Endothelial cell of umbilical vein (primary cell): ENCODE measurements at regions not wholly inside any gene's neighbourhood (a gene's known extent, or its start where the extent isn't known, plus 50 kb on each side); places are given as distances from the start of the nearest gene placed in this dataset.

Source experiments
- BruUV-seq: library from RNA; stranded (reverse); fragments of 400-500 nt; replicated peaks from 2 replicates; lab custom pipeline; 2021; lab: Mats Ljungman, UMichigan
- CTCF ChIA-PET: fragments of 300-600, 350-600 bp; sonication (Branson Sonifier 250); formaldehyde crosslinking; loops from one replicate; lab custom pipeline; 2021; ENCODE audit warnings: antibody characterized with exemption, inconsistent platforms; lab: Charles Lee
- POLR2A ChIA-PET: fragments of 300-600, 350-600 bp; sonication (Branson Sonifier 250); formaldehyde crosslinking; loops from one replicate; lab custom pipeline; 2021; ENCODE audit warnings: antibody characterized with exemption, inconsistent platforms; lab: Charles Lee
- DNase-seq: peaks from one replicate; pipeline ENCODE4 v3.0.0-alpha.2; 2011; ENCODE audit warnings: low read depth, low spot score
- FAIRE-seq: peaks from 2 replicates; lab custom pipeline; 2011; peaks lifted over from hg19 to GRCh38; lab: Jason Lieb, UNC
- H2AFZ ChIP-seq: 2 replicates; pipeline ENCODE4 v1.6.0; 2012; ENCODE audit warnings: low read depth, low read length, control low read depth, inconsistent platforms
- H3K27ac ChIP-seq: 2 replicates; pipeline ENCODE4 v1.5.1; 2011; ENCODE audit warnings: low read depth, mild to moderate bottlenecking, control low read depth, low read length, moderate library complexity; ENCODE audit not compliant: insufficient read depth
- H3K27me3 ChIP-seq, 2 experiments: 2 replicates each; pipeline versions ENCODE4 v1.6.0 to v1.6.1; 2011; ENCODE audit warnings: low read length in 2 of 2, mixed read lengths in 1 of 2; ENCODE audit not compliant: control insufficient read depth in 2 of 2, insufficient read depth in 2 of 2
- H3K36me3 ChIP-seq, 2 experiments: 2 replicates in 1 of 2; 3 replicates in 1 of 2; pipeline ENCODE4 v1.5.1; 2011; ENCODE audit warnings: low read length in 2 of 2, mild to moderate bottlenecking in 1 of 2, moderate library complexity in 1 of 2; ENCODE audit not compliant: control insufficient read depth in 2 of 2, insufficient read depth in 2 of 2; ENCODE audit errors: extremely low read depth in 1 of 2
- H3K4me1 ChIP-seq: 3 replicates; pipeline ENCODE4 v1.5.1; 2011; ENCODE audit warnings: mild to moderate bottlenecking, low read length; ENCODE audit not compliant: control insufficient read depth, insufficient read depth; ENCODE audit errors: extremely low read depth
- H3K4me2 ChIP-seq: 2 replicates; pipeline ENCODE4 v1.6.1; 2011; ENCODE audit warnings: low read length, control low read depth, mixed read lengths; ENCODE audit not compliant: insufficient read depth
- H3K4me3 ChIP-seq, 3 experiments: fragments of 200-600 bp in 1 of 3; sonication (generic), shearing (Covaris generic) in 1 of 3; replicated peaks in 1 of 3; 2 replicates each; pipeline ENCODE4 v1.5.1; 2011 to 2016; ENCODE audit warnings: control low read depth in 3 of 3, low read length in 3 of 3, mild to moderate bottlenecking in 2 of 3, inconsistent platforms in 1 of 3, low read depth in 1 of 3, moderate library complexity in 1 of 3; ENCODE audit not compliant: insufficient read depth in 1 of 3
- H3K79me2 ChIP-seq: 2 replicates; pipeline ENCODE4 v1.6.0; 2012; ENCODE audit warnings: low read length, inconsistent platforms; ENCODE audit not compliant: control insufficient read depth, insufficient read depth
- H3K9ac ChIP-seq: replicated peaks from 2 replicates; pipeline ENCODE3; 2011; ENCODE audit warnings: low read length, control low read depth; ENCODE audit not compliant: insufficient read depth; ENCODE audit errors: extremely low read depth
- H3K9me1 ChIP-seq: replicated peaks from 3 replicates; pipeline ENCODE4 v1.6.0; 2011; ENCODE audit warnings: mild to moderate bottlenecking, low read length; ENCODE audit not compliant: control insufficient read depth, insufficient read depth; ENCODE audit errors: extremely low read depth
- H3K9me3 ChIP-seq: replicated peaks from 2 replicates; pipeline ENCODE4 v1.5.1; 2012; ENCODE audit warnings: low read length, inconsistent platforms; ENCODE audit not compliant: control insufficient read depth, insufficient read depth
- H4K20me1 ChIP-seq: replicated peaks from 2 replicates; pipeline ENCODE3; 2011; ENCODE audit warnings: mild to moderate bottlenecking, low read length; ENCODE audit not compliant: control insufficient read depth, insufficient read depth; ENCODE audit errors: extremely low read depth
- CTCF ChIP-seq, 2 donors: IDR thresholded peaks; 1 replicate in 1 of 2; 2 replicates in 1 of 2; pipeline ENCODE4 v1.5.1; 2011; ENCODE audit warnings: low read length in 2 of 2, mild to moderate bottlenecking in 2 of 2, moderate library complexity in 2 of 2, control low read depth in 1 of 2, inconsistent platforms in 1 of 2, low read depth in 1 of 2; ENCODE audit not compliant: insufficient read depth in 1 of 2; ENCODE audit errors: extremely low read depth in 1 of 2
- EZH2 ChIP-seq: IDR thresholded peaks from 2 replicates; pipeline ENCODE4 v1.6.1; 2012; ENCODE audit warnings: borderline replicate concordance, low read depth, mild to moderate bottlenecking, moderate library complexity, low read length, inconsistent platforms; ENCODE audit not compliant: severe bottlenecking
- FOS ChIP-seq: IDR thresholded peaks from 2 replicates; pipeline ENCODE4 v1.6.1; 2011; ENCODE audit warnings: mild to moderate bottlenecking, low read length, moderate library complexity, borderline replicate concordance; ENCODE audit not compliant: insufficient read depth
- GATA2 ChIP-seq: IDR thresholded peaks from 2 replicates; pipeline ENCODE4 v1.7.0; 2011; ENCODE audit warnings: low read depth, mild to moderate bottlenecking, moderate library complexity, mixed read lengths, low read length; ENCODE audit not compliant: insufficient read length, insufficient read depth
- JUN ChIP-seq: IDR thresholded peaks from 2 replicates; pipeline ENCODE4 v1.6.1; 2011; ENCODE audit warnings: borderline replicate concordance, low read depth; ENCODE audit not compliant: insufficient read length, insufficient read depth
- MYC ChIP-seq: IDR thresholded peaks from one replicate; pipeline ENCODE4 v1.6.1; 2011; ENCODE audit warnings: mild to moderate bottlenecking, low read depth, low read length
- POLR2A ChIP-seq: IDR thresholded peaks from 2 replicates; pipeline ENCODE4 v1.6.1; 2012; ENCODE audit warnings: low read depth, mild to moderate bottlenecking, control low read depth, low read length
- POLR2AphosphoS5 ChIP-seq: IDR thresholded peaks from 2 replicates; pipeline ENCODE4 v1.6.1; 2012; ENCODE audit warnings: low read depth, mild to moderate bottlenecking, control low read depth, low read length, moderate library complexity; ENCODE audit not compliant: insufficient read depth
- dilution Hi-C: fragments of 300-500 bp; cut with MboI; formaldehyde crosslinking; loops from one replicate; pipeline ENCODE4 v1.15.0; 2019; ENCODE audit warnings: low sequenced_read_pairs; ENCODE audit not compliant: extremely low pct_ligation_motif_present
- intact Hi-C: fragments of 100-400 bp; cut with micrococcal nuclease; formaldehyde crosslinking; loops from one replicate; pipeline ENCODE4 v1.10.0; 2022
- TF ChIP-seq, protein P1 (sequence below): IDR thresholded peaks from 2 replicates; pipeline ENCODE4 v1.6.1; 2011; ENCODE audit not compliant: insufficient read depth, insufficient read length

- Histone ChIP-seq H3K9me3 (no peaks in the 10 kb centered on the region), H3K36me3 (no peaks in the 10 kb centered on the region), H3K27me3 (no peaks in the 10 kb centered on the region), H3K4me3 (no peak overlapping the region), H3K9ac (no peak overlapping the region), H4K20me1 (no peaks in the 10 kb centered on the region), H3K79me2 (no peaks in the 10 kb centered on the region), H3K4me2 (no peak overlapping the region), H3K27ac (no peak overlapping the region), H3K4me1 (no peaks in the 10 kb centered on the region), H2AFZ (no peak overlapping the region), H3K9me1 (no peaks in the 10 kb centered on the region)
- dilution Hi-C loops (no loop called here), intact Hi-C loops (no loop called here)
- BruUV-seq: no TSS peak
- no peak for DNase-seq
- FAIRE-seq: no peak
- TF ChIP-seq MYC (no peak), GATA2 (no peak), CTCF (IDR thresholded peaks at IDR 0.05; ENCODE audit: extremely low read depth in 1 of 2, insufficient read depth in 1 of 2, low read depth in 1 of 2, low read length in 2 of 2) (no peak), EZH2 (no peak), FOS (no peak), POLR2AphosphoS5 (no peak), JUN (no peak), POLR2A (no peak)
- TF ChIP-seq, protein P1, sequence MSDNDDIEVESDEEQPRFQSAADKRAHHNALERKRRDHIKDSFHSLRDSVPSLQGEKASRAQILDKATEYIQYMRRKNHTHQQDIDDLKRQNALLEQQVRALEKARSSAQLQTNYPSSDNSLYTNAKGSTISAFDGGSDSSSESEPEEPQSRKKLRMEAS: no peak
- ChIA-PET POLR2A (no interaction called here), CTCF (no interaction called here)
These were observed 503.3 kb downstream of the PCDH18 start for GRCh38 chr4:137029026-137029425.
